GM23338 (cell line): ENCODE measurements at regions not wholly inside any gene's neighbourhood (a gene's known extent, or its start where the extent isn't known, plus 50 kb on each side); places are given as distances from the start of the nearest gene placed in this dataset.

Experiments used
- ATAC-seq: fragments of 200-7000 bp; cut with Tn5 transposase; 3 replicates; pipeline ENCODE4 v1.9.1; 2020
- DNase-seq: peaks from one replicate; pipeline ENCODE4 v3.0.0-alpha.2; 2015; ENCODE audit warnings: low spot score
- H2AFZ ChIP-seq: fragments of 200-600 bp; sonication (generic); 2 replicates; pipeline ENCODE4 v1.8.0; 2016; ENCODE audit warnings: antibody characterized with exemption, mild to moderate bottlenecking, moderate library complexity
- H3F3A ChIP-seq: fragments of 200-600 bp; sonication (generic); replicated peaks from 2 replicates; pipeline ENCODE4 v1.8.0; 2017; ENCODE audit warnings: antibody characterized with exemption, mixed run types, low read depth
- H3K27ac ChIP-seq: fragments of 200-600 bp; sonication (generic); 2 replicates; pipeline ENCODE4 v1.6.1; 2016; ENCODE audit warnings: low read depth
- H3K27me3 ChIP-seq: fragments of 200-600 bp; sonication (generic); 2 replicates; pipeline ENCODE4 v1.8.0; 2016; ENCODE audit warnings: mild to moderate bottlenecking, mixed run types, moderate library complexity; ENCODE audit not compliant: insufficient read depth
- H3K36me3 ChIP-seq: fragments of 200-600 bp; sonication (generic); 2 replicates; pipeline ENCODE4 v1.8.0; 2016; ENCODE audit warnings: mild to moderate bottlenecking; ENCODE audit not compliant: insufficient read depth
- H3K4me1 ChIP-seq: fragments of 200-600 bp; sonication (generic); 2 replicates; pipeline ENCODE4 v1.8.0; 2016; ENCODE audit warnings: mild to moderate bottlenecking, moderate library complexity; ENCODE audit not compliant: insufficient read depth
- H3K4me2 ChIP-seq: fragments of 200-600 bp; sonication (generic); 2 replicates; pipeline ENCODE4 v1.7.1; 2017; ENCODE audit warnings: mixed run types
- H3K4me3 ChIP-seq: fragments of 200-600 bp; sonication (generic); 2 replicates; pipeline ENCODE4 v1.6.1; 2016; ENCODE audit warnings: mixed run types
- H3K79me2 ChIP-seq: fragments of 200-600 bp; sonication (generic); replicated peaks from 2 replicates; pipeline ENCODE4 v1.8.0; 2017; ENCODE audit warnings: mild to moderate bottlenecking; ENCODE audit not compliant: insufficient read depth
- H3K9me2 ChIP-seq: fragments of 200-600 bp; sonication (generic); 2 replicates; pipeline ENCODE4 v1.8.0; 2017; ENCODE audit not compliant: insufficient read depth
- H4K20me1 ChIP-seq: fragments of 200-600 bp; sonication (generic); replicated peaks from 2 replicates; pipeline ENCODE4 v1.8.0; 2017; ENCODE audit warnings: mild to moderate bottlenecking; ENCODE audit not compliant: insufficient read depth
- H3K27ac Mint-ChIP-seq: 2 replicates; pipeline ENCODE4 v1.8.0; 2020; ENCODE audit warnings: inconsistent platforms, mild to moderate bottlenecking, moderate library complexity, mixed read lengths
- H3K27me3 Mint-ChIP-seq: 3 replicates; pipeline ENCODE4 v1.8.0; 2022; ENCODE audit warnings: low read depth, mild to moderate bottlenecking, moderate library complexity, mixed read lengths, inconsistent platforms; ENCODE audit not compliant: insufficient read depth, poor library complexity
- H3K36me3 Mint-ChIP-seq: 3 replicates; pipeline ENCODE4 v1.8.0; 2021; ENCODE audit warnings: low read depth, mild to moderate bottlenecking, inconsistent platforms, moderate library complexity, mixed read lengths
- H3K4me1 Mint-ChIP-seq: 3 replicates; pipeline ENCODE4 v1.8.0; 2020; ENCODE audit warnings: mild to moderate bottlenecking, inconsistent platforms, mixed read lengths
- H3K4me3 Mint-ChIP-seq: 3 replicates; pipeline ENCODE4 v1.8.0; 2021; ENCODE audit warnings: moderate library complexity, mild to moderate bottlenecking, inconsistent platforms, mixed read lengths
- H3K9me3 Mint-ChIP-seq: 3 replicates; pipeline ENCODE4 v1.8.0; 2020; ENCODE audit warnings: moderate library complexity, mild to moderate bottlenecking, inconsistent platforms, mixed read lengths
- CREB1 ChIP-seq: fragments of 250-450 bp; sonication (Bioruptor Pico); IDR thresholded peaks from 2 replicates; pipeline ENCODE4 v1.5.0; 2020; ENCODE audit warnings: low read depth, mild to moderate bottlenecking, moderate library complexity
- CTCF ChIP-seq, 2 experiments: fragments of 200-600 bp in 1 of 2; sonication (generic) in 1 of 2; conservative IDR thresholded peaks; 2 replicates each; pipeline versions ENCODE4 v1.5.1 to v1.6.1; 2016 to 2017; ENCODE audit warnings: antibody characterized with exemption in 2 of 2, low read depth in 2 of 2, mild to moderate bottlenecking in 2 of 2, moderate library complexity in 1 of 2
- ETS1 ChIP-seq: IDR thresholded peaks from 2 replicates; pipeline ENCODE4 v1.6.1; 2016; ENCODE audit warnings: antibody characterized with exemption
- EZH2 ChIP-seq: fragments of 200-600 bp; sonication (generic); IDR thresholded peaks from one replicate; pipeline ENCODE4 v1.8.0; 2017; ENCODE audit warnings: antibody characterized with exemption, mild to moderate bottlenecking, low read depth; ENCODE audit not compliant: unreplicated experiment
- EZH2phosphoT487 ChIP-seq: fragments of 200-600 bp; sonication (generic); IDR thresholded peaks from one replicate; pipeline ENCODE4 v1.8.1; 2018; ENCODE audit warnings: antibody characterized with exemption; ENCODE audit not compliant: unreplicated experiment
- JUNB ChIP-seq: IDR thresholded peaks from one replicate; pipeline ENCODE4 v1.6.1; 2016; ENCODE audit warnings: antibody characterized with exemption; ENCODE audit not compliant: unreplicated experiment
- NANOG ChIP-seq: IDR thresholded peaks from 2 replicates; pipeline ENCODE4 v1.6.1; 2016; ENCODE audit warnings: antibody characterized with exemption, borderline replicate concordance
- POLR2AphosphoS5 ChIP-seq: IDR thresholded peaks from 2 replicates; pipeline ENCODE4 v1.6.1; 2016; ENCODE audit warnings: antibody characterized with exemption, low read depth
- REST ChIP-seq: IDR thresholded peaks from one replicate; pipeline ENCODE4 v1.6.1; 2018; ENCODE audit warnings: antibody characterized with exemption; ENCODE audit not compliant: unreplicated experiment
- STAT1 ChIP-seq: IDR thresholded peaks from one replicate; pipeline ENCODE4 v1.6.1; 2016; ENCODE audit warnings: antibody characterized with exemption; ENCODE audit not compliant: unreplicated experiment
- ZNF114 ChIP-seq: fragments of 250-450 bp; sonication (Bioruptor Pico); IDR thresholded peaks from 2 replicates; pipeline ENCODE4 v1.5.0; 2020; ENCODE audit warnings: mild to moderate bottlenecking, moderate library complexity
- ZNF331 ChIP-seq: fragments of 250-450 bp; sonication (Bioruptor Pico); IDR thresholded peaks from 2 replicates; pipeline ENCODE4 v1.5.0; 2020; ENCODE audit warnings: low read depth, mild to moderate bottlenecking, moderate library complexity
- ZNF462 ChIP-seq: fragments of 250-450 bp; sonication (Bioruptor Pico); IDR thresholded peaks from 2 replicates; pipeline ENCODE4 v1.5.0; 2020; ENCODE audit warnings: mild to moderate bottlenecking, moderate library complexity

GRCh38 chr11:95519912-95520311 lies 269.7 kb downstream of the FAM76B start:
- no peak overlapping the region for H3K4me3 ChIP-seq
- Mint-ChIP-seq H3K4me3 (no peak overlapping the region), H3K36me3 (no peaks in the 10 kb centered on the region), H3K4me1 (peaks cover 3% of the 10 kb centered on the region; the same call in 1 of the 3 replicates), H3K27ac (no peak overlapping the region), H3K27me3 (peaks cover 3% of the 10 kb centered on the region), H3K9me3 (no peaks in the 10 kb centered on the region)
- peaks cover 13% of the 10 kb centered on the region for H3K9me2 ChIP-seq
- no peaks in the 10 kb centered on the region for H3K36me3 ChIP-seq
- TF ChIP-seq REST: no peak
- no peak for TF ChIP-seq EZH2phosphoT487
- no peak for TF ChIP-seq POLR2AphosphoS5
- TF ChIP-seq NANOG: no peak
- no peak for TF ChIP-seq JUNB
- no peak for TF ChIP-seq ZNF331 (CRISPR knock-in tag)
- TF ChIP-seq STAT1: no peak
- TF ChIP-seq EZH2: no peak
- TF ChIP-seq ZNF462 (CRISPR knock-in tag): no peak
- no peak for TF ChIP-seq ETS1
- no peak for TF ChIP-seq CREB1 (CRISPR knock-in tag)
- no peak for TF ChIP-seq CTCF (conservative IDR thresholded peaks at IDR 0.05; ENCODE audit: low read depth in 2 of 2)
- TF ChIP-seq ZNF114 (CRISPR knock-in tag): no peak
- no peak overlapping the region for H2AFZ ChIP-seq
- H3K27me3 ChIP-seq: no peaks in the 10 kb centered on the region
- H3K27ac ChIP-seq: no peak overlapping the region
- ATAC-seq (no peak), DNase-seq (no peak)
- H4K20me1 ChIP-seq: no peaks in the 10 kb centered on the region
- H3K4me2 ChIP-seq: no peak overlapping the region
- no peaks in the 10 kb centered on the region for H3F3A ChIP-seq
- no peaks in the 10 kb centered on the region for H3K4me1 ChIP-seq
- no peaks in the 10 kb centered on the region for H3K79me2 ChIP-seq
